Calu3 (cell line): ENCODE measurements at regions not wholly inside any gene's neighbourhood (a gene's known extent, or its start where the extent isn't known, plus 50 kb on each side); places are given as distances from the start of the nearest gene placed in this dataset.

ENCODE experiments used
- BruUV-seq: library from RNA; stranded (reverse); fragments of 400-500 nt; replicated peaks from 2 replicates; lab custom pipeline; 2021; lab: Mats Ljungman, UMichigan
- CTCF ChIA-PET: fragments of 300-600 bp; sonication (Branson Sonifier 250); formaldehyde crosslinking; loops from one replicate; lab custom pipeline; 2022; ENCODE audit warnings: antibody characterized with exemption; lab: Charles Lee
- DNase-seq: peaks from one replicate; pipeline ENCODE4 v3.0.0; 2022
- H3K27ac Mint-ChIP-seq: one replicate; pipeline ENCODE4 v1.8.0; 2022; ENCODE audit warnings: mixed read lengths; ENCODE audit not compliant: unreplicated experiment
- H3K27me3 Mint-ChIP-seq: one replicate; pipeline ENCODE4 v1.8.0; 2022; ENCODE audit warnings: mixed read lengths; ENCODE audit not compliant: unreplicated experiment
- H3K36me3 Mint-ChIP-seq: one replicate; pipeline ENCODE4 v1.8.0; 2022; ENCODE audit warnings: mild to moderate bottlenecking, moderate library complexity, mixed read lengths; ENCODE audit not compliant: insufficient read depth, unreplicated experiment
- H3K4me1 Mint-ChIP-seq: one replicate; pipeline ENCODE4 v1.8.0; 2022; ENCODE audit warnings: mild to moderate bottlenecking, low read depth, mixed read lengths; ENCODE audit not compliant: unreplicated experiment
- H3K4me3 Mint-ChIP-seq: one replicate; pipeline ENCODE4 v1.8.0; 2022; ENCODE audit warnings: mild to moderate bottlenecking, low read depth, moderate library complexity, mixed read lengths; ENCODE audit not compliant: unreplicated experiment
- H3K9me3 Mint-ChIP-seq: one replicate; pipeline ENCODE4 v1.8.0; 2022; ENCODE audit warnings: low read depth, mixed read lengths; ENCODE audit not compliant: unreplicated experiment
- intact Hi-C: fragments of 100-400 bp; cut with micrococcal nuclease; formaldehyde crosslinking; loops from one replicate; pipeline ENCODE4 v1.10.0; 2022; ENCODE audit not compliant: unreplicated experiment
- TF ChIP-seq, protein P1 (sequence below): fragments of 200-600 bp; IDR thresholded peaks from one replicate; pipeline ENCODE4 v1.8.0; 2022; ENCODE audit warnings: antibody characterized with exemption; ENCODE audit not compliant: unreplicated experiment

DNA sequence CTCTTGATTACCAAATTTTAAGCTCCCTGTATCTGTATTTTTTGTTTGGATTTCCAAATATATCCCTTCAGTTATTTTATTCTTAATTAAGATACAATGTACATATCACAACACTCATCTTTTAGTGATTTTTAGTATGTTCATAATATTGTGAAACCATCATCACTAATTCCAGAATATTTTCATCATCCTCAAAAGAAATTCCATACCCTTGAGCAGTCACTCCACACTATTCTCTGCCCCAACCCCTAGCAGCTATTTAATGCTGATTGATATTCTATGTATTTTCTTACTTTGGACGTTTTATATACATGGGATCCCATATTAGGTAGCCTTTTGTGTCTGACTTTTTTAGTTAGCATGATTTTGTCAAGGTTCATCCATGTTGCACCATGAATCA lies 127.4 kb upstream of the SLC8A1 start:
- Mint-ChIP-seq H3K9me3 (peaks cover 5% of the 10 kb centered on the region), H3K27ac (no peak overlapping the region), H3K4me1 (no peaks in the 10 kb centered on the region), H3K27me3 (no peaks in the 10 kb centered on the region), H3K4me3 (no peak overlapping the region), H3K36me3 (no peaks in the 10 kb centered on the region)
- TF ChIP-seq, protein P1, sequence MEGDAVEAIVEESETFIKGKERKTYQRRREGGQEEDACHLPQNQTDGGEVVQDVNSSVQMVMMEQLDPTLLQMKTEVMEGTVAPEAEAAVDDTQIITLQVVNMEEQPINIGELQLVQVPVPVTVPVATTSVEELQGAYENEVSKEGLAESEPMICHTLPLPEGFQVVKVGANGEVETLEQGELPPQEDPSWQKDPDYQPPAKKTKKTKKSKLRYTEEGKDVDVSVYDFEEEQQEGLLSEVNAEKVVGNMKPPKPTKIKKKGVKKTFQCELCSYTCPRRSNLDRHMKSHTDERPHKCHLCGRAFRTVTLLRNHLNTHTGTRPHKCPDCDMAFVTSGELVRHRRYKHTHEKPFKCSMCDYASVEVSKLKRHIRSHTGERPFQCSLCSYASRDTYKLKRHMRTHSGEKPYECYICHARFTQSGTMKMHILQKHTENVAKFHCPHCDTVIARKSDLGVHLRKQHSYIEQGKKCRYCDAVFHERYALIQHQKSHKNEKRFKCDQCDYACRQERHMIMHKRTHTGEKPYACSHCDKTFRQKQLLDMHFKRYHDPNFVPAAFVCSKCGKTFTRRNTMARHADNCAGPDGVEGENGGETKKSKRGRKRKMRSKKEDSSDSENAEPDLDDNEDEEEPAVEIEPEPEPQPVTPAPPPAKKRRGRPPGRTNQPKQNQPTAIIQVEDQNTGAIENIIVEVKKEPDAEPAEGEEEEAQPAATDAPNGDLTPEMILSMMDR, result no peak
- BruUV-seq, result no TSS peak
- intact Hi-C loops, result no loop called here
- CTCF ChIA-PET, result interaction anchor here (0.5 kb wide), 1 partner anchor 37 kb away, joined by 5 read pairs; no protein-coding TSS in a partner anchor
- no peak for DNase-seq

DNA sequence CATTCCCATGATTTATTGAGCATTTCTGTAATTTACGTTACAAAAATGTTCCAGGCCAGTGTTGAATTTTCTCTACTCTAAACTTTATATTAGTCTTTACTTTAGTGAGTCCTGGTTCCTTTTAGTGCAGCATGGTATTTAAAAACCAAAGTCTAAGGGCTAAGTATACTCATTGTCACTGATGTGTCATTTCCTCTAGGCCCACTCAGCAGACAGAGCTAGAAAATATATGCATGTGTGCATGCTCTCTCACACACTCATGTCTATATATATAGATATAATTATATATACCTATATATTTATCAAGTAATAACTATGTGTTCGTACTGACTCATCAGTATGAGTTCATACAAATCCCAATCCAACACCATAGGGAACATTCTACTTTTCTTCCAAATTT lies 132.5 kb upstream of the SLC8A1 start:
- H3K27ac Mint-ChIP-seq, result no peak overlapping the region
- DNase-seq, result no peak
- H3K27me3 Mint-ChIP-seq, result no peaks in the 10 kb centered on the region
- H3K4me1 Mint-ChIP-seq, result no peaks in the 10 kb centered on the region
- intact Hi-C loops, result loop anchor here (10.0 kb wide), 1 partner anchor 180 kb away; no protein-coding TSS in a partner anchor
- H3K9me3 Mint-ChIP-seq, result peaks cover 2% of the 10 kb centered on the region
- TF ChIP-seq, protein P1, result no peak
- CTCF ChIA-PET, result no interaction called here
- no peaks in the 10 kb centered on the region for H3K36me3 Mint-ChIP-seq
- BruUV-seq, result no TSS peak
- H3K4me3 Mint-ChIP-seq, result no peak overlapping the region

DNA sequence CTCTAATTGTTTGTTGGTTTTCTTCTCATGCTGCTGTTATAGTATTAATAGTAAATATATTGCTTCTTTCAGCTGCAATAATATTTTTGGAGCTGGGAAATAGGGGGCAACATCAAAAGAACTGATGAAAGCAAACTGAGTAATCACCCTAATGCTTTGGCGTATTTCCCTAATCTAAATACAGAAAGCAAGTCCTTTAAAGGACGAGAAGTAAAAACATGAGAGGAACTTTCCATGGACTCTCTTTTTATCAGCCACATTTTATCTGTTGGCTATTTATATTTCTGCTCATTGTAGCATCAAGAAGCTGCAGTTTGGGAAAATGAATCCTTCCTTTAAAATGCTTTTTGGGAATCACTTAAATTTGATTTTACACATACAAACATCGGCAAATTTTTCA lies 139.9 kb upstream of the SLC8A1 start:
- TF ChIP-seq, protein P1, result no peak
- BruUV-seq, result no TSS peak
- CTCF ChIA-PET, result no interaction called here
- intact Hi-C loops, result no loop called here
- Mint-ChIP-seq H3K27ac (no peak overlapping the region), H3K4me1 (no peaks in the 10 kb centered on the region), H3K36me3 (no peaks in the 10 kb centered on the region), H3K27me3 (no peaks in the 10 kb centered on the region), H3K9me3 (no peaks in the 10 kb centered on the region), H3K4me3 (no peak overlapping the region)
- no peak for DNase-seq

DNA sequence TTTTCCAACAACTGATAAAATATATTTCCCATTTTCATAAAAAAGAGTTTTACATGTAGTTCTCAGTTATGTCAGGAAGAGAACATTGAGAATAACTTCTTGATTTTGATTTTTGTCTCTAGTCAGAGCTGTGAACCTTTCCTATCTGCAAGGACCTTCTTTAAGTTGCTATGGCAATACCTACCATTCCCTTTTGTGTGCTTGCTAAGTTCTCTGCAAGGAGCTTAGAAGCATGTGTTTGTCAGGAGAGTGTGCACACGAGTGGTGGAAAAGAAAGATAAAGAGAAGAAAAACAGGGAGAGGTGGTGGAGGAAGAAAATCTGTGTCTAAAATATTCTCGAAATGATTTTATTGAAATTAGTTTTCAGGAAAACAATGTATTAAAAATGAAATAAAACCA lies 140.3 kb upstream of the SLC8A1 start:
- H3K27ac Mint-ChIP-seq, result no peak overlapping the region
- DNase-seq, result no peak
- TF ChIP-seq, protein P1, result no peak
- BruUV-seq, result no TSS peak
- intact Hi-C loops, result no loop called here
- CTCF ChIA-PET, result no interaction called here
- no peaks in the 10 kb centered on the region for H3K4me1 Mint-ChIP-seq
- no peaks in the 10 kb centered on the region for H3K36me3 Mint-ChIP-seq
- H3K4me3 Mint-ChIP-seq, result no peak overlapping the region
- no peaks in the 10 kb centered on the region for H3K9me3 Mint-ChIP-seq
- no peaks in the 10 kb centered on the region for H3K27me3 Mint-ChIP-seq
